Neural progenitor cell (in vitro differentiated cells): ENCODE measurements at regions not wholly inside any gene's neighbourhood (a gene's known extent, or its start where the extent isn't known, plus 50 kb on each side); places are given as distances from the start of the nearest gene placed in this dataset.

Source experiments
- DNase-seq: peaks from one replicate; pipeline ENCODE4 v3.0.0-alpha.2; 2016; ENCODE audit warnings: low spot score
- H2AFZ ChIP-seq: fragments of 200-600 bp; sonication (generic); replicated peaks from 2 replicates; pipeline ENCODE4 v1.6.1; 2016; ENCODE audit warnings: antibody characterized with exemption
- H3F3A ChIP-seq: fragments of 200-600 bp; sonication (generic); 2 replicates; pipeline ENCODE4 v1.6.1; 2016; ENCODE audit warnings: antibody characterized with exemption, low read depth
- H3K27ac ChIP-seq: fragments of 200-600 bp; sonication (generic); 2 replicates; pipeline ENCODE4 v1.5.1; 2016; ENCODE audit warnings: mild to moderate bottlenecking
- H3K27me3 ChIP-seq: fragments of 200-600 bp; sonication (generic); 2 replicates; pipeline ENCODE4 v1.6.1; 2016; ENCODE audit warnings: mild to moderate bottlenecking, moderate library complexity
- H3K36me3 ChIP-seq: fragments of 200-600 bp; sonication (generic); 2 replicates; pipeline ENCODE4 v1.5.1; 2016
- H3K4me1 ChIP-seq: fragments of 200-600 bp; sonication (generic); 2 replicates; pipeline ENCODE4 v1.6.1; 2016; ENCODE audit warnings: mixed run types
- H3K4me2 ChIP-seq: fragments of 200-600 bp; sonication (generic); 2 replicates; pipeline ENCODE4 v1.6.1; 2016
- H3K4me3 ChIP-seq: fragments of 200-600 bp; sonication (generic); 2 replicates; pipeline ENCODE4 v1.5.1; 2016
- H3K79me2 ChIP-seq: fragments of 200-600 bp; sonication (generic); 2 replicates; pipeline ENCODE4 v1.6.1; 2016; ENCODE audit warnings: low read depth
- H3K9ac ChIP-seq: fragments of 200-600 bp; sonication (generic); 2 replicates; pipeline ENCODE4 v1.6.1; 2016
- H3K9me3 ChIP-seq: fragments of 200-600 bp; sonication (generic); 2 replicates; pipeline ENCODE4 v1.5.1; 2016; ENCODE audit warnings: low read depth
- H4K20me1 ChIP-seq: fragments of 200-600 bp; sonication (generic); 2 replicates; pipeline ENCODE4 v1.6.1; 2016; ENCODE audit warnings: low read depth
- H3K27ac Mint-ChIP-seq: 3 replicates; pipeline ENCODE4 v1.8.0; 2021; ENCODE audit warnings: mixed read lengths
- H3K27me3 Mint-ChIP-seq: 2 replicates; pipeline ENCODE4 v1.8.0; 2022; ENCODE audit warnings: low read depth, mild to moderate bottlenecking, inconsistent platforms, moderate library complexity, mixed read lengths; ENCODE audit not compliant: insufficient read depth
- H3K36me3 Mint-ChIP-seq: 3 replicates; pipeline ENCODE4 v1.8.0; 2021; ENCODE audit warnings: mixed read lengths
- H3K4me1 Mint-ChIP-seq: 3 replicates; pipeline ENCODE4 v1.8.0; 2021; ENCODE audit warnings: mixed read lengths
- H3K4me3 Mint-ChIP-seq: 3 replicates; pipeline ENCODE4 v1.8.0; 2021; ENCODE audit warnings: mild to moderate bottlenecking, moderate library complexity, mixed read lengths
- H3K9me3 Mint-ChIP-seq: 3 replicates; pipeline ENCODE4 v1.8.0; 2020; ENCODE audit warnings: mixed read lengths
- EZH2 ChIP-seq: fragments of 200-600 bp; sonication (generic); IDR thresholded peaks from 2 replicates; pipeline ENCODE4 v1.6.1; 2017; ENCODE audit warnings: antibody characterized with exemption, mild to moderate bottlenecking, moderate library complexity
- EZH2phosphoT487 ChIP-seq: fragments of 200-600 bp; sonication (generic); IDR thresholded peaks from 2 replicates; pipeline ENCODE4 v1.6.1; 2017; ENCODE audit warnings: antibody characterized with exemption
- TF ChIP-seq, protein P1 (sequence below): fragments of 200-600 bp; sonication (generic); IDR thresholded peaks from 2 replicates; pipeline ENCODE4 v1.5.1; 2017; ENCODE audit warnings: antibody characterized with exemption, mild to moderate bottlenecking

DNA sequence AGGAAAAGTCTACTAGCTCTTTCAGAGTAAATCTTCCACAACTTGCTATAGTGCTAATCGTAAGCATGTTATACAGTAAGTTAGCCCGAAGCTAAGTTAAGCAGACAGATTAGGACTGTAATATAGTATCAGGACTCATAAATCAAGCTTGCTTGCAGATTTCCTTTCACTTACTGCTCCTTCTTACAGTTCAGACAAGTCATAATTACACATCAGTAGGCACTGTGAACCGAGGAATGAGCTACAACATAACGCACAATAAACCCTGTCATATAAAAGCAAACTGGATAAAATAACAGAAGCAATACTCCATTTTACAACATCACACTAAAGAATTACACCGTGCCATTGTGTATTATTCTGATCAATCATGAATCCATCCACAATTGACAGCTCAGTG lies 832.6 kb upstream of the ZEB2 start:
- H3K4me3 ChIP-seq: no peak overlapping the region
- H3K4me1 ChIP-seq: peaks cover 5% of the 10 kb centered on the region
- H3K4me2 ChIP-seq: no peak overlapping the region
- no peak for TF ChIP-seq EZH2
- TF ChIP-seq, protein P1, sequence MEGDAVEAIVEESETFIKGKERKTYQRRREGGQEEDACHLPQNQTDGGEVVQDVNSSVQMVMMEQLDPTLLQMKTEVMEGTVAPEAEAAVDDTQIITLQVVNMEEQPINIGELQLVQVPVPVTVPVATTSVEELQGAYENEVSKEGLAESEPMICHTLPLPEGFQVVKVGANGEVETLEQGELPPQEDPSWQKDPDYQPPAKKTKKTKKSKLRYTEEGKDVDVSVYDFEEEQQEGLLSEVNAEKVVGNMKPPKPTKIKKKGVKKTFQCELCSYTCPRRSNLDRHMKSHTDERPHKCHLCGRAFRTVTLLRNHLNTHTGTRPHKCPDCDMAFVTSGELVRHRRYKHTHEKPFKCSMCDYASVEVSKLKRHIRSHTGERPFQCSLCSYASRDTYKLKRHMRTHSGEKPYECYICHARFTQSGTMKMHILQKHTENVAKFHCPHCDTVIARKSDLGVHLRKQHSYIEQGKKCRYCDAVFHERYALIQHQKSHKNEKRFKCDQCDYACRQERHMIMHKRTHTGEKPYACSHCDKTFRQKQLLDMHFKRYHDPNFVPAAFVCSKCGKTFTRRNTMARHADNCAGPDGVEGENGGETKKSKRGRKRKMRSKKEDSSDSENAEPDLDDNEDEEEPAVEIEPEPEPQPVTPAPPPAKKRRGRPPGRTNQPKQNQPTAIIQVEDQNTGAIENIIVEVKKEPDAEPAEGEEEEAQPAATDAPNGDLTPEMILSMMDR: no peak
- no peak for TF ChIP-seq EZH2phosphoT487
- no peaks in the 10 kb centered on the region for H3K9me3 ChIP-seq
- no peak overlapping the region for H3K27ac ChIP-seq
- no peaks in the 10 kb centered on the region for H3K27me3 Mint-ChIP-seq
- no peaks in the 10 kb centered on the region for H3K36me3 Mint-ChIP-seq
- no peaks in the 10 kb centered on the region for H4K20me1 ChIP-seq
- H3K9ac ChIP-seq: no peak overlapping the region
- no peak overlapping the region for H3K4me3 Mint-ChIP-seq
- H3K27ac Mint-ChIP-seq: no peak overlapping the region
- no peaks in the 10 kb centered on the region for H3K27me3 ChIP-seq
- H3K36me3 ChIP-seq: no peaks in the 10 kb centered on the region
- H3K79me2 ChIP-seq: no peaks in the 10 kb centered on the region
- no peaks in the 10 kb centered on the region for H3K9me3 Mint-ChIP-seq
- no peaks in the 10 kb centered on the region for H3F3A ChIP-seq
- H3K4me1 Mint-ChIP-seq: no peaks in the 10 kb centered on the region
- DNase-seq: no peak
- H2AFZ ChIP-seq: no peak overlapping the region

DNA sequence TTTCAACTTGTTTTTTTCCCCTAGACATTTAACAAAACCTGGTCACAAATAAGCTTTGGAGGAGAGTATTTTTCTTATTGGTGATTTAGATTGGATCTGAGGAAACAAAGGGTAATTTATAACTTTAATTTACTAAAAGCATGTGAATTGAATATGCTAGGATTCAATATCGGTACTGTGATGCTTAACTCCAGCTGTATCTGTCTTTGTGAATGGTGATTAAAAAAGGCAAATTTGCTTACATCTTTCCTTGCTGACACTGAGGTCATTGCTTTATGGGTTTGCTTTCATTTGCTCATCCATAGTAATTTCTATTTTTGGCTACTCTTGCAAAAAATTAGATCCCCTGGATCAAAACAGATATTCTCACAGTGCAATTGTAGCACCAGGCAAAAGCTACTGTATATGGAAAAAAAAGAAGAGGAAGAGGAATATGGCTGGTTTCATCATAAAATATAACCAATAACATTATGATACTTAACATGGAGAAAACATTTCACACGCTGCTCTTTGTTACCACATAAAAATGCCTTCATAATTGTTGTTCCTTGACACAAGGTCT lies 832.0 kb upstream of the ZEB2 start:
- Histone ChIP-seq H3F3A (no peaks in the 10 kb centered on the region), H4K20me1 (no peaks in the 10 kb centered on the region), H3K4me1 (peaks cover 5% of the 10 kb centered on the region), H3K9ac (no peak overlapping the region), H3K27ac (no peak overlapping the region), H2AFZ (peak overlapping the region; percentile 10), H3K4me2 (no peak overlapping the region), H3K27me3 (no peaks in the 10 kb centered on the region), H3K4me3 (no peak overlapping the region), H3K79me2 (no peaks in the 10 kb centered on the region), H3K36me3 (no peaks in the 10 kb centered on the region), H3K9me3 (no peaks in the 10 kb centered on the region)
- Mint-ChIP-seq H3K4me3 (no peak overlapping the region), H3K27me3 (no peaks in the 10 kb centered on the region), H3K4me1 (no peaks in the 10 kb centered on the region), H3K27ac (no peak overlapping the region), H3K9me3 (no peaks in the 10 kb centered on the region), H3K36me3 (no peaks in the 10 kb centered on the region)
- no peak for TF ChIP-seq EZH2
- TF ChIP-seq, protein P1: no peak
- no peak for TF ChIP-seq EZH2phosphoT487
- no peak for DNase-seq

GRCh38 chr2:145350011-145350410 lies 830.1 kb upstream of the ZEB2 start:
- no peaks in the 10 kb centered on the region for H3K4me1 Mint-ChIP-seq
- Histone ChIP-seq H2AFZ (no peak overlapping the region), H3K27ac (no peak overlapping the region), H3K9ac (no peak overlapping the region), H3K4me2 (no peak overlapping the region), H4K20me1 (no peaks in the 10 kb centered on the region), H3K4me1 (peaks cover 2% of the 10 kb centered on the region), H3F3A (no peaks in the 10 kb centered on the region), H3K9me3 (no peaks in the 10 kb centered on the region), H3K79me2 (no peaks in the 10 kb centered on the region), H3K36me3 (no peaks in the 10 kb centered on the region), H3K27me3 (no peaks in the 10 kb centered on the region), H3K4me3 (no peak overlapping the region)
- TF ChIP-seq EZH2phosphoT487: no peak
- TF ChIP-seq EZH2: no peak
- TF ChIP-seq, protein P1: no peak
- no peak overlapping the region for H3K27ac Mint-ChIP-seq
- no peak overlapping the region for H3K4me3 Mint-ChIP-seq
- H3K36me3 Mint-ChIP-seq: no peaks in the 10 kb centered on the region
- H3K9me3 Mint-ChIP-seq: no peaks in the 10 kb centered on the region
- H3K27me3 Mint-ChIP-seq: no peaks in the 10 kb centered on the region
- DNase-seq: no peak
